Stimulated activated naive CD8-positive, alpha-beta T cell treated with anti-CD3 and anti-CD28 coated beads, Interleukin-15, amount 100 ng/mL, for 72 hours (primary cell): ENCODE measurements at regions not wholly inside any gene's neighbourhood (a gene's known extent, or its start where the extent isn't known, plus 50 kb on each side); places are given as distances from the start of the nearest gene placed in this dataset.
A peak's percentile ranks its signal among the peaks of the same experiment; 100 is the strongest.
"Not testable (repeated sequence)": the region's sequence is repeated elsewhere in the genome, so short reads cannot be mapped to it uniquely, and the experiment has no call there.

Experiments used
- ATAC-seq: fragments of 150-1000 bp; cut with Tn5 transposase; 2 replicates; pipeline ENCODE4 v1.10.0; 2021; ENCODE audit warnings: mild to moderate bottlenecking, moderate library complexity
- DNase-seq, 2 donors: peaks; one replicate each; pipeline ENCODE4 v3.0.0; 2021 to 2022
- H3K27ac Mint-ChIP-seq, 2 donors: one replicate each; pipeline ENCODE4 v1.8.0; 2022; ENCODE audit warnings: mild to moderate bottlenecking in 2 of 2, mixed read lengths in 2 of 2, moderate library complexity in 2 of 2
- H3K27me3 Mint-ChIP-seq: one replicate; pipeline ENCODE4 v1.8.0; 2022; ENCODE audit warnings: mixed read lengths
- H3K4me1 Mint-ChIP-seq: one replicate; pipeline ENCODE4 v1.8.0; 2022; ENCODE audit warnings: mild to moderate bottlenecking, mixed read lengths
- H3K4me3 Mint-ChIP-seq, 2 donors: one replicate each; pipeline ENCODE4 v1.8.0; 2022; ENCODE audit warnings: mild to moderate bottlenecking in 2 of 2, mixed read lengths in 2 of 2, moderate library complexity in 1 of 2
- H3K9me3 Mint-ChIP-seq, 2 donors: one replicate each; pipeline ENCODE4 v1.8.0; 2022; ENCODE audit warnings: mixed read lengths in 2 of 2

GRCh38 chr9:75653750-75654149 is 236.7 kb upstream of the PCSK5 start:
- no peaks in the 10 kb centered on the region for H3K9me3 Mint-ChIP-seq
- no peaks in the 10 kb centered on the region for H3K4me1 Mint-ChIP-seq
- ATAC-seq: no peak
- no peak overlapping the region for H3K27ac Mint-ChIP-seq
- H3K27me3 Mint-ChIP-seq: peaks cover 32% of the 10 kb centered on the region
- no peak for DNase-seq
- H3K4me3 Mint-ChIP-seq: no peak overlapping the region

- no peaks in the 10 kb centered on the region for H3K4me1 Mint-ChIP-seq
- peaks cover 17% of the 10 kb centered on the region for H3K27me3 Mint-ChIP-seq
- no peak overlapping the region for H3K27ac Mint-ChIP-seq
- H3K4me3 Mint-ChIP-seq: no peak overlapping the region
- ATAC-seq (no peak), DNase-seq (no peak)
- H3K9me3 Mint-ChIP-seq: peaks cover 0 to 7% of the 10 kb centered on the region in 2 donors
Measured at GRCh38 chr9:75657015-75657414, 233.5 kb upstream of the PCSK5 start.

GRCh38 chr9:75658301-75658905 is 232.1 kb upstream of the PCSK5 start:
- peaks cover 0 to 7% of the 10 kb centered on the region in 2 donors for H3K9me3 Mint-ChIP-seq
- no peak overlapping the region for H3K4me3 Mint-ChIP-seq
- H3K4me1 Mint-ChIP-seq: no peaks in the 10 kb centered on the region
- ATAC-seq: no peak
- H3K27ac Mint-ChIP-seq: no peak overlapping the region
- no peak for DNase-seq
- peaks cover 10% of the 10 kb centered on the region for H3K27me3 Mint-ChIP-seq

- peaks cover 0 to 4% of the 10 kb centered on the region in 2 donors for H3K9me3 Mint-ChIP-seq
- H3K4me1 Mint-ChIP-seq: no peaks in the 10 kb centered on the region
- H3K27me3 Mint-ChIP-seq: peaks cover 49% of the 10 kb centered on the region
Measured at GRCh38 chr9:75664597-75664996, 225.9 kb upstream of the PCSK5 start.

GRCh38 chr9:75666856-75667554 is 223.5 kb upstream of the PCSK5 start:
- no peak for ATAC-seq
- H3K27me3 Mint-ChIP-seq: peaks cover 49% of the 10 kb centered on the region
- H3K4me3 Mint-ChIP-seq: no peak overlapping the region
- H3K4me1 Mint-ChIP-seq: peaks cover 8% of the 10 kb centered on the region
- DNase-seq: no peak
- H3K27ac Mint-ChIP-seq: no peak overlapping the region
- H3K9me3 Mint-ChIP-seq: no peaks in the 10 kb centered on the region

More at GRCh38 chr9:75664597-75664996, 225.9 kb upstream of the PCSK5 start:
- DNase-seq: no peak
- Mint-ChIP-seq H3K4me3 (no peak overlapping the region), H3K27ac (no peak overlapping the region)
- no peak for ATAC-seq

GRCh38 chr9:75669721-75670120 is 220.8 kb upstream of the PCSK5 start:
- H3K27ac Mint-ChIP-seq: peak overlapping the region in 1 of 2 donors; percentile 78
- H3K4me1 Mint-ChIP-seq: peaks cover 17% of the 10 kb centered on the region
- no peak for DNase-seq
- no peak overlapping the region for H3K4me3 Mint-ChIP-seq
- no peaks in the 10 kb centered on the region for H3K9me3 Mint-ChIP-seq
- H3K27me3 Mint-ChIP-seq: peaks cover 46% of the 10 kb centered on the region
- ATAC-seq: no peak

GRCh38 chr9:75671354-75671753 is 219.1 kb upstream of the PCSK5 start:
- Mint-ChIP-seq H3K27ac (no peak overlapping the region), H3K9me3 (no peaks in the 10 kb centered on the region), H3K27me3 (peaks cover 30% of the 10 kb centered on the region), H3K4me1 (peaks cover 17% of the 10 kb centered on the region), H3K4me3 (no peak overlapping the region)
- no peak for ATAC-seq
- no peak for DNase-seq

GRCh38 chr9:75672478-75672877 is 218.0 kb upstream of the PCSK5 start:
- no peaks in the 10 kb centered on the region for H3K9me3 Mint-ChIP-seq
- no peak for DNase-seq
- peak; percentile 90 for ATAC-seq
- peak overlapping the region; percentile 44 to 70 for H3K4me3 Mint-ChIP-seq
- peaks cover 17% of the 10 kb centered on the region for H3K4me1 Mint-ChIP-seq
- H3K27ac Mint-ChIP-seq: no peak overlapping the region
- H3K27me3 Mint-ChIP-seq: peaks cover 18% of the 10 kb centered on the region

DNA sequence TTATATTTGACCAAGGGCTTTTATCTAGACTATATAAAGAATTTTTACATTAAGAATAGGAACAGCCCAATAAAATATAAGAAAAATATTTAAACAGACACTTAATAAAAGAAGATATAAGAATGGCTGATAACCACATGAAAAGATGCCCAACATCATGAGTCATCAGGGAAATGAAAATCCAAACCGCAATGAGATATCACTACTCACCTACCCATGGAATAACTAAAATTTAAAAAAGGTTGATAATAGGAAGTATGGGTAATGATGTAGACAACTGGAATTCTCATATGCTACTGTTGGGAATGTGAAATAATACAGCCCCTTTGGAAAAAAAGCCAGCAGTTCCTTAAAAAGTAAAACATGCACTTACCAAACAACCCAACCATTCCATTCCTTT is 206.9 kb upstream of the PCSK5 start:
- H3K9me3 Mint-ChIP-seq: peaks cover 5 to 8% of the 10 kb centered on the region in 2 donors
- H3K4me1 Mint-ChIP-seq: no peaks in the 10 kb centered on the region
- H3K4me3 Mint-ChIP-seq: no peak overlapping the region
- no peak for DNase-seq
- H3K27ac Mint-ChIP-seq: no peak overlapping the region
- H3K27me3 Mint-ChIP-seq: peaks cover 7% of the 10 kb centered on the region
- no peak for ATAC-seq

GRCh38 chr9:75685062-75685461 is 205.4 kb upstream of the PCSK5 start:
- no peaks in the 10 kb centered on the region for H3K4me1 Mint-ChIP-seq
- ATAC-seq: no peak
- no peak overlapping the region for H3K4me3 Mint-ChIP-seq
- H3K27me3 Mint-ChIP-seq: no peaks in the 10 kb centered on the region
- H3K27ac Mint-ChIP-seq: no peak overlapping the region
- DNase-seq: no peak
- H3K9me3 Mint-ChIP-seq: peaks cover 5 to 8% of the 10 kb centered on the region in 2 donors

DNA sequence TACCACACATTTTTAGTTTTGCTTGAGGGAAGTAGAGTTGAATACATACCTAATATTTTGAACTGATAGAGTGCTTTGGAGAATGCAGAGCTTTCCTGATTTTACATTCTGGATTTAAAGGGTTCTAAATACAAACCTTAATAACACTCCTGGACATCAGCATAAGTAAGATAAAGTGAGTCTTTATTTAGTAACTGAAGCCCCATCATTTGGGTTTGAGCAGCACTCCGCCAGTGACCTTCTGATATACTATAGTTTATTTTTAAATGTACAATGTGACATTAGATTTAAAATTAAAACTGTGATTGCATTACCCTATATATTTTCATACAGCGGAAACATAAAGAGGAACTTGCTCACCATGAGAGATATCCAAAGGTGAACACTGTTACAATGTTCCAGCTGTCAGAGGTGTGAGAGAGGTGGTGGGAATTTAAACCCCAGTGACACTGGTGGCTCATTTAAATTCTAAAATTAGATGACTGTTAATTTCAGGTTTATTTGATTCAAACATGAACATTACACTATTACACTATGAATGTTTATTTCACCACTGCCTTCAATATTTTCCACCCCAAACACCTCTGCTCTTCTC is 203.0 kb upstream of the PCSK5 start:
- H3K4me3 Mint-ChIP-seq: no peak overlapping the region
- ATAC-seq (no peak), DNase-seq (no peak)
- H3K9me3 Mint-ChIP-seq: peaks cover 6 to 7% of the 10 kb centered on the region in 2 donors
- no peaks in the 10 kb centered on the region for H3K27me3 Mint-ChIP-seq
- H3K4me1 Mint-ChIP-seq: no peaks in the 10 kb centered on the region
- H3K27ac Mint-ChIP-seq: no peak overlapping the region

- H3K27ac Mint-ChIP-seq, H3K27me3 Mint-ChIP-seq, H3K4me3 Mint-ChIP-seq, H3K9me3 Mint-ChIP-seq, ATAC-seq, H3K4me1 Mint-ChIP-seq, DNase-seq: not testable (repeated sequence)
Measured at GRCh38 chr9:75690551-75690950, 199.9 kb upstream of the PCSK5 start.

- no peak overlapping the region for H3K4me3 Mint-ChIP-seq
- H3K27me3 Mint-ChIP-seq: peaks cover 3% of the 10 kb centered on the region
- H3K9me3 Mint-ChIP-seq: peaks cover 0 to 4% of the 10 kb centered on the region in 2 donors
- DNase-seq (no peak), ATAC-seq (no peak)
- no peaks in the 10 kb centered on the region for H3K4me1 Mint-ChIP-seq
- H3K27ac Mint-ChIP-seq: no peak overlapping the region
Measured at GRCh38 chr9:75691408-75691807, 199.1 kb upstream of the PCSK5 start.

- ATAC-seq: no peak
- Mint-ChIP-seq H3K27ac (no peak overlapping the region), H3K4me3 (no peak overlapping the region), H3K27me3 (peaks cover 12% of the 10 kb centered on the region), H3K9me3 (peaks cover 0 to 4% of the 10 kb centered on the region in 2 donors), H3K4me1 (no peaks in the 10 kb centered on the region)
- no peak for DNase-seq
Measured at GRCh38 chr9:75692309-75692708, 198.2 kb upstream of the PCSK5 start.

DNA sequence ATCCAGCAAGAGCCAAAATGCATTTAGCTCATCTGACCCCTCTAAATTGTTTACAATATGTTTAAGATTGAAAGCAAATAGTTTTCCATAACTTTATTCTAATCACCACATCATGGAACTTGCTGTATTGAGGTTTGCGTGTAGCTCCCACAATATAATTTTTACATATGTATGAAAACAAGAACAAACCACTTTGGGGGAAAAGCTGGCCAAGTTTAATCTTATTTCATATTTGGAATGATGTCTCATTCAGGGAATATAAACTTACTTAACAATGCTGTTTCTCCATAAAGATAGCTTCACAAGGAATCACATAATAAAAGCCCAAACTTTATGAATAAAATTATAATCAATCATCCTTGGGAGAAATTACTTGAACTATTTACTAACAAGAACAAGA is 194.6 kb upstream of the PCSK5 start:
- Mint-ChIP-seq H3K4me3 (no peak overlapping the region), H3K27ac (no peak overlapping the region), H3K9me3 (no peaks in the 10 kb centered on the region), H3K4me1 (no peaks in the 10 kb centered on the region), H3K27me3 (peaks cover 29% of the 10 kb centered on the region)
- DNase-seq (no peak), ATAC-seq (no peak)

GRCh38 chr9:75699017-75699416 is 191.5 kb upstream of the PCSK5 start:
- no peak overlapping the region for H3K27ac Mint-ChIP-seq
- no peaks in the 10 kb centered on the region for H3K4me1 Mint-ChIP-seq
- ATAC-seq (no peak), DNase-seq (no peak)
- no peaks in the 10 kb centered on the region for H3K9me3 Mint-ChIP-seq
- peaks cover 29% of the 10 kb centered on the region for H3K27me3 Mint-ChIP-seq
- no peak overlapping the region for H3K4me3 Mint-ChIP-seq
